H1 (cell line): ENCODE measurements at regions not wholly inside any gene's neighbourhood (a gene's known extent, or its start where the extent isn't known, plus 50 kb on each side); places are given as distances from the start of the nearest gene placed in this dataset.

Experiments
- CBX8 ChIP-seq: fragments of 300-800, 300-1000 bp; sonication (generic); IDR thresholded peaks from 2 replicates; pipeline ENCODE4 v1.7.1; 2016; ENCODE audit warnings: low read depth, low read length, borderline replicate concordance
- JUND ChIP-seq: IDR thresholded peaks from 2 replicates; pipeline ENCODE4 v1.6.1; 2011; ENCODE audit warnings: mild to moderate bottlenecking, improper control_type of control experiment, low read length
- POU5F1 ChIP-seq: IDR thresholded peaks from 2 replicates; pipeline ENCODE4 v1.6.1; 2011; ENCODE audit warnings: low read depth, mild to moderate bottlenecking, low read length, moderate library complexity
- SP4 ChIP-seq: IDR thresholded peaks from 2 replicates; pipeline ENCODE4 v1.6.1; 2012; ENCODE audit warnings: low read length, inconsistent platforms

GRCh38 chr2:7239078-7239477 is 321.9 kb downstream of the RNF144A start (continued):
- TF ChIP-seq CBX8 (no peak), SP4 (no peak), POU5F1 (no peak), JUND (no peak)
